ENCODE measurements at regions not wholly inside any gene's neighbourhood (a gene's known extent, or its start where the extent isn't known, plus 50 kb on each side); places are given as distances from the start of the nearest gene placed in this dataset.

DNA sequence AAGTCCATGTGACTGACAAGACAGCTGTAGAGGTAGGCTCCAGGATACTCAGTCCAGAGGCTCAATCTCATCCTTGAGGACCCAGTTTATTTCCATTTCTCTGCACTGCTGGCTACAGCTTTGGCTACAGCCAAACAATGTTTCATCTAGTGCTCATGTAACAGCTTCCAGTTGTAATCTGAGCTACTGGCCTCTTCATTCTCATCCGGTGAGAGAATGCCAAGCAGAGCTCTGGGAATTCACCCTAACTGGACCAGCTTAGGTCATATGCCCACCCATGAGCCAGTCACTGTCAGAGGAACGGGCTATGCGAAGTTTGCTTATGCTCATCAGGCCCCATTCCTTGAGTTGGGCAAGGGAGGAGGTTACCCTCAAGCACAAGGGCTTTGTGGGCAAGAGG lies 192.9 kb downstream of the EVX1 start:
- TF ChIP-seq, protein P1, sequence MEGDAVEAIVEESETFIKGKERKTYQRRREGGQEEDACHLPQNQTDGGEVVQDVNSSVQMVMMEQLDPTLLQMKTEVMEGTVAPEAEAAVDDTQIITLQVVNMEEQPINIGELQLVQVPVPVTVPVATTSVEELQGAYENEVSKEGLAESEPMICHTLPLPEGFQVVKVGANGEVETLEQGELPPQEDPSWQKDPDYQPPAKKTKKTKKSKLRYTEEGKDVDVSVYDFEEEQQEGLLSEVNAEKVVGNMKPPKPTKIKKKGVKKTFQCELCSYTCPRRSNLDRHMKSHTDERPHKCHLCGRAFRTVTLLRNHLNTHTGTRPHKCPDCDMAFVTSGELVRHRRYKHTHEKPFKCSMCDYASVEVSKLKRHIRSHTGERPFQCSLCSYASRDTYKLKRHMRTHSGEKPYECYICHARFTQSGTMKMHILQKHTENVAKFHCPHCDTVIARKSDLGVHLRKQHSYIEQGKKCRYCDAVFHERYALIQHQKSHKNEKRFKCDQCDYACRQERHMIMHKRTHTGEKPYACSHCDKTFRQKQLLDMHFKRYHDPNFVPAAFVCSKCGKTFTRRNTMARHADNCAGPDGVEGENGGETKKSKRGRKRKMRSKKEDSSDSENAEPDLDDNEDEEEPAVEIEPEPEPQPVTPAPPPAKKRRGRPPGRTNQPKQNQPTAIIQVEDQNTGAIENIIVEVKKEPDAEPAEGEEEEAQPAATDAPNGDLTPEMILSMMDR (IDR thresholded peaks at IDR 0.05 in 2 of 3, conservative IDR thresholded peaks at IDR 0.05 in 1 of 3; ENCODE audit: borderline replicate concordance in 1 of 3, insufficient read depth in 1 of 3, low read depth in 2 of 3, low read length in 2 of 3), result no peak
- no peak for TF ChIP-seq CBX3 (IDR thresholded peaks at IDR 0.05; ENCODE audit: low read depth)
- TF ChIP-seq EZH2 (IDR thresholded peaks at IDR 0.05), result no peak
- TF ChIP-seq POLR2AphosphoS5 (IDR thresholded peaks at IDR 0.05; ENCODE audit: low read depth, low read length), result no peak
- TF ChIP-seq POLR2A (IDR thresholded peaks at IDR 0.05; ENCODE audit: borderline replicate concordance, extremely low read depth, insufficient read depth, insufficient read length), result no peak
- TF ChIP-seq, protein P2, sequence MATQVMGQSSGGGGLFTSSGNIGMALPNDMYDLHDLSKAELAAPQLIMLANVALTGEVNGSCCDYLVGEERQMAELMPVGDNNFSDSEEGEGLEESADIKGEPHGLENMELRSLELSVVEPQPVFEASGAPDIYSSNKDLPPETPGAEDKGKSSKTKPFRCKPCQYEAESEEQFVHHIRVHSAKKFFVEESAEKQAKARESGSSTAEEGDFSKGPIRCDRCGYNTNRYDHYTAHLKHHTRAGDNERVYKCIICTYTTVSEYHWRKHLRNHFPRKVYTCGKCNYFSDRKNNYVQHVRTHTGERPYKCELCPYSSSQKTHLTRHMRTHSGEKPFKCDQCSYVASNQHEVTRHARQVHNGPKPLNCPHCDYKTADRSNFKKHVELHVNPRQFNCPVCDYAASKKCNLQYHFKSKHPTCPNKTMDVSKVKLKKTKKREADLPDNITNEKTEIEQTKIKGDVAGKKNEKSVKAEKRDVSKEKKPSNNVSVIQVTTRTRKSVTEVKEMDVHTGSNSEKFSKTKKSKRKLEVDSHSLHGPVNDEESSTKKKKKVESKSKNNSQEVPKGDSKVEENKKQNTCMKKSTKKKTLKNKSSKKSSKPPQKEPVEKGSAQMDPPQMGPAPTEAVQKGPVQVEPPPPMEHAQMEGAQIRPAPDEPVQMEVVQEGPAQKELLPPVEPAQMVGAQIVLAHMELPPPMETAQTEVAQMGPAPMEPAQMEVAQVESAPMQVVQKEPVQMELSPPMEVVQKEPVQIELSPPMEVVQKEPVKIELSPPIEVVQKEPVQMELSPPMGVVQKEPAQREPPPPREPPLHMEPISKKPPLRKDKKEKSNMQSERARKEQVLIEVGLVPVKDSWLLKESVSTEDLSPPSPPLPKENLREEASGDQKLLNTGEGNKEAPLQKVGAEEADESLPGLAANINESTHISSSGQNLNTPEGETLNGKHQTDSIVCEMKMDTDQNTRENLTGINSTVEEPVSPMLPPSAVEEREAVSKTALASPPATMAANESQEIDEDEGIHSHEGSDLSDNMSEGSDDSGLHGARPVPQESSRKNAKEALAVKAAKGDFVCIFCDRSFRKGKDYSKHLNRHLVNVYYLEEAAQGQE (IDR thresholded peaks at IDR 0.05; ENCODE audit: low read depth), result no peak
- no peak for TF ChIP-seq SP1 (IDR thresholded peaks at IDR 0.05; ENCODE audit: low read depth)
- TF ChIP-seq, protein P3, sequence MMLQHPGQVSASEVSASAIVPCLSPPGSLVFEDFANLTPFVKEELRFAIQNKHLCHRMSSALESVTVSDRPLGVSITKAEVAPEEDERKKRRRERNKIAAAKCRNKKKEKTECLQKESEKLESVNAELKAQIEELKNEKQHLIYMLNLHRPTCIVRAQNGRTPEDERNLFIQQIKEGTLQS (IDR thresholded peaks at IDR 0.05), result no peak
- no peak for TF ChIP-seq YY1 (IDR thresholded peaks at IDR 0.05; ENCODE audit: extremely low read depth, insufficient replicate concordance, low read depth, low read length)
- TF ChIP-seq FOSL1 (IDR thresholded peaks at IDR 0.05; ENCODE audit: low read depth), result no peak
